Cardiac muscle cell (in vitro differentiated cells and primary cell): ENCODE measurements at regions not wholly inside any gene's neighbourhood (a gene's known extent, or its start where the extent isn't known, plus 50 kb on each side); places are given as distances from the start of the nearest gene placed in this dataset.
A peak's percentile ranks its signal among the peaks of the same experiment; 100 is the strongest.

Experiments
- DNase-seq, 2 donors: peaks; one replicate each; pipeline versions ENCODE4 v3.0.0 to v3.0.0-alpha.2; 2010 to 2017; ENCODE audit warnings: low read depth in 1 of 2, low spot score in 1 of 2
- H3K27ac ChIP-seq: fragments of 200-600 bp; sonication (generic); 2 replicates; pipeline ENCODE4 v1.5.1; 2016
- H3K27me3 ChIP-seq: fragments of 200-600 bp; sonication (generic); 2 replicates; pipeline ENCODE4 v1.6.0; 2016; ENCODE audit warnings: control low read depth
- H3K36me3 ChIP-seq: fragments of 200-600 bp; sonication (generic); 2 replicates; pipeline ENCODE4 v1.5.1; 2016; ENCODE audit warnings: control low read depth
- H3K4me1 ChIP-seq: fragments of 200-600 bp; sonication (generic); 2 replicates; pipeline ENCODE4 v1.8.1; 2017; ENCODE audit warnings: low read depth, mild to moderate bottlenecking, mixed run types
- H3K4me3 ChIP-seq: fragments of 200-600 bp; sonication (generic); 2 replicates; pipeline ENCODE4 v1.5.1; 2016; ENCODE audit warnings: mild to moderate bottlenecking
- H3K9me3 ChIP-seq: fragments of 200-600 bp; sonication (generic); 2 replicates; pipeline ENCODE4 v1.5.1; 2017; ENCODE audit warnings: low read depth, mild to moderate bottlenecking, control low read depth
- CTCF ChIP-seq: IDR thresholded peaks from 2 replicates; pipeline ENCODE4 v1.5.1; 2012; ENCODE audit warnings: low read depth, mild to moderate bottlenecking, low read length

- H3K4me1 ChIP-seq = peaks cover 11% of the 10 kb centered on the region
- no peak overlapping the region for H3K27ac ChIP-seq
- H3K36me3 ChIP-seq = no peaks in the 10 kb centered on the region
- no peak for TF ChIP-seq CTCF
- H3K4me3 ChIP-seq = no peak overlapping the region
- H3K27me3 ChIP-seq = no peaks in the 10 kb centered on the region
- H3K9me3 ChIP-seq = no peaks in the 10 kb centered on the region
- no peak for DNase-seq
These were observed 414.6 kb upstream of the HS3ST1 start for GRCh38 chr4:11843340-11843739.

GRCh38 chr4:11842620-11843263, 414.0 kb upstream of the HS3ST1 start:
- no peak for TF ChIP-seq CTCF
- Histone ChIP-seq H3K27ac (no peak overlapping the region), H3K27me3 (no peaks in the 10 kb centered on the region), H3K36me3 (no peaks in the 10 kb centered on the region), H3K9me3 (no peaks in the 10 kb centered on the region), H3K4me1 (peaks cover 11% of the 10 kb centered on the region), H3K4me3 (no peak overlapping the region)
- no peak for DNase-seq

- TF ChIP-seq CTCF = no peak
These were observed 411.2 kb upstream of the HS3ST1 start for GRCh38 chr4:11839889-11840288.

GRCh38 chr4:11831739-11832138, 403.0 kb upstream of the HS3ST1 start:
- no peak overlapping the region for H3K27ac ChIP-seq
- H3K4me1 ChIP-seq = no peaks in the 10 kb centered on the region
- H3K9me3 ChIP-seq = no peaks in the 10 kb centered on the region
- DNase-seq = peak in 1 of 2 donors; percentile 24
- no peak for TF ChIP-seq CTCF
- H3K36me3 ChIP-seq = no peaks in the 10 kb centered on the region
- H3K4me3 ChIP-seq = no peak overlapping the region
- H3K27me3 ChIP-seq = no peaks in the 10 kb centered on the region

More at GRCh38 chr4:11839889-11840288, 411.2 kb upstream of the HS3ST1 start:
- no peaks in the 10 kb centered on the region for H3K36me3 ChIP-seq
- peaks cover 10% of the 10 kb centered on the region for H3K4me1 ChIP-seq
- DNase-seq = no peak
- no peak overlapping the region for H3K27ac ChIP-seq
- no peaks in the 10 kb centered on the region for H3K9me3 ChIP-seq
- no peak overlapping the region for H3K4me3 ChIP-seq
- no peaks in the 10 kb centered on the region for H3K27me3 ChIP-seq

- Histone ChIP-seq H3K9me3 (no peaks in the 10 kb centered on the region), H3K27ac (no peak overlapping the region), H3K4me3 (no peak overlapping the region), H3K4me1 (no peaks in the 10 kb centered on the region), H3K36me3 (no peaks in the 10 kb centered on the region), H3K27me3 (no peaks in the 10 kb centered on the region)
- no peak for TF ChIP-seq CTCF
- DNase-seq = peak in 1 of 2 donors; percentile 44
These were observed 395.9 kb upstream of the HS3ST1 start for GRCh38 chr4:11824566-11824965.
